Cardiac muscle cell (in vitro differentiated cells and primary cell): ENCODE measurements at regions not wholly inside any gene's neighbourhood (a gene's known extent, or its start where the extent isn't known, plus 50 kb on each side); places are given as distances from the start of the nearest gene placed in this dataset.
A peak's percentile ranks its signal among the peaks of the same experiment; 100 is the strongest.
"Not testable (repeated sequence)": the region's sequence is repeated elsewhere in the genome, so short reads cannot be mapped to it uniquely, and the experiment has no call there.

ENCODE experiments used
- DNase-seq, 2 donors: peaks; one replicate each; pipeline versions ENCODE4 v3.0.0 to v3.0.0-alpha.2; 2010 to 2017; ENCODE audit warnings: low read depth in 1 of 2, low spot score in 1 of 2
- H3K27ac ChIP-seq: fragments of 200-600 bp; sonication (generic); 2 replicates; pipeline ENCODE4 v1.5.1; 2016
- H3K27me3 ChIP-seq: fragments of 200-600 bp; sonication (generic); 2 replicates; pipeline ENCODE4 v1.6.0; 2016; ENCODE audit warnings: control low read depth
- H3K36me3 ChIP-seq: fragments of 200-600 bp; sonication (generic); 2 replicates; pipeline ENCODE4 v1.5.1; 2016; ENCODE audit warnings: control low read depth
- H3K4me1 ChIP-seq: fragments of 200-600 bp; sonication (generic); 2 replicates; pipeline ENCODE4 v1.8.1; 2017; ENCODE audit warnings: low read depth, mild to moderate bottlenecking, mixed run types
- H3K4me3 ChIP-seq: fragments of 200-600 bp; sonication (generic); 2 replicates; pipeline ENCODE4 v1.5.1; 2016; ENCODE audit warnings: mild to moderate bottlenecking
- H3K9me3 ChIP-seq: fragments of 200-600 bp; sonication (generic); 2 replicates; pipeline ENCODE4 v1.5.1; 2017; ENCODE audit warnings: low read depth, mild to moderate bottlenecking, control low read depth
- TF ChIP-seq, protein P1 (sequence below): IDR thresholded peaks from 2 replicates; pipeline ENCODE4 v1.5.1; 2012; ENCODE audit warnings: low read depth, mild to moderate bottlenecking, low read length

DNA sequence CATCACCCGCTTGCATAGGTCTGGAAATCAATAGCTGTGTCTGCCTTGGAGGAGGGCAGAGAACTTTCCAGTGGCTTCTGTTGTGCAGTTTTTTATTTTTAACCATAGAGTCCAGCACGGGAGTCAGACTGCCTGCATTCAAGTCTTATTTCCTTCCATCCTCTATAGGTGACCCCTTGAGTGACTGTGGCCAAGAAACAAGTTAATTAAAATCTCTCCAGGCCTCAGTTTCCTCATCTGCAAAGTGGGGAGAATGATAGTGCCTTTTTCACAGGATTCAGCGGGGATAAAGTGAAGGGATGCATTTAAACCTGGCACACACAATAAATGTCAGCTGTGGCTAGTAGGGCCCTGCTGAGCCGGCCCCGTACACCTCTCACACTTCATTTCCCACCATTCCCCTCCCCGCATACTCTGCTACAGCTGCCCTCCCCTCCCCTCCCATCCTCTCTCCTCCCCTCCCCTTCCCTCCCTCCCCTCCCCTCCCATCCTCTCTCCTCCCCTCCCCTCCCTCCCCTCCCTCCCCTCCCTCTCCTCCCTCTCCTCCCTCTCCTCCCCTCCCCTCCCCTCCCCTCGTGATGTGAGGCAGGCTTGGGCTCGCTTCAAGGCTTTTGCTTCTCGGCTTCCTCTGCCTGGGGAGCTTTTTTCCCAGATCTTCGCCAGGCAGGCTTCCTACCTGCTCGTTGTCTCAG lies 150.5 kb downstream of the TFAP2C start:
- TF ChIP-seq, protein P1, sequence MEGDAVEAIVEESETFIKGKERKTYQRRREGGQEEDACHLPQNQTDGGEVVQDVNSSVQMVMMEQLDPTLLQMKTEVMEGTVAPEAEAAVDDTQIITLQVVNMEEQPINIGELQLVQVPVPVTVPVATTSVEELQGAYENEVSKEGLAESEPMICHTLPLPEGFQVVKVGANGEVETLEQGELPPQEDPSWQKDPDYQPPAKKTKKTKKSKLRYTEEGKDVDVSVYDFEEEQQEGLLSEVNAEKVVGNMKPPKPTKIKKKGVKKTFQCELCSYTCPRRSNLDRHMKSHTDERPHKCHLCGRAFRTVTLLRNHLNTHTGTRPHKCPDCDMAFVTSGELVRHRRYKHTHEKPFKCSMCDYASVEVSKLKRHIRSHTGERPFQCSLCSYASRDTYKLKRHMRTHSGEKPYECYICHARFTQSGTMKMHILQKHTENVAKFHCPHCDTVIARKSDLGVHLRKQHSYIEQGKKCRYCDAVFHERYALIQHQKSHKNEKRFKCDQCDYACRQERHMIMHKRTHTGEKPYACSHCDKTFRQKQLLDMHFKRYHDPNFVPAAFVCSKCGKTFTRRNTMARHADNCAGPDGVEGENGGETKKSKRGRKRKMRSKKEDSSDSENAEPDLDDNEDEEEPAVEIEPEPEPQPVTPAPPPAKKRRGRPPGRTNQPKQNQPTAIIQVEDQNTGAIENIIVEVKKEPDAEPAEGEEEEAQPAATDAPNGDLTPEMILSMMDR: no peak
- Histone ChIP-seq H3K9me3 (no peaks in the 10 kb centered on the region), H3K36me3 (no peaks in the 10 kb centered on the region), H3K4me1 (no peaks in the 10 kb centered on the region), H3K27me3 (no peaks in the 10 kb centered on the region), H3K27ac (no peak overlapping the region), H3K4me3 (no peak overlapping the region)
- DNase-seq: no peak

DNA sequence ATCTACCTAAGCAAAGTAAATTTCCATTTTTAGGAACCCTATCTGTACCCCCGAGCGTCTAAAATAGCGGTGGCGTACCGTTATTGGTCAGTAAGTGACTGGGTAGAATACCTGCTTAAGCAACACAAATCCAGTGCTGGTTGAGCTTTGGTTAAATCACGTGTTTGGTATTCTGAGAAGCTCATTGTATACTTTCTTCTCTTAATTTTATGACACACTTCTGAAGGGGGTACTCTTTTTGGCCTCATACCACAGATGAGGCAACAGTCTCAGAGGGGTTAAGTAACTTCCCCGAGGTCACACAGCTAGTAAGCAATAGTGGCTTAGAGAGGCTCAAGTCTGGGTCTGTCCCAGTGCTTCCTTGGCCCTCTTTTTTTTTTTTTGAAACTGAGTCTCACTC lies 151.2 kb downstream of the TFAP2C start:
- TF ChIP-seq, protein P1: no peak
- no peaks in the 10 kb centered on the region for H3K27me3 ChIP-seq
- no peaks in the 10 kb centered on the region for H3K9me3 ChIP-seq
- H3K27ac ChIP-seq: no peak overlapping the region
- DNase-seq: no peak
- no peak overlapping the region for H3K4me3 ChIP-seq
- H3K4me1 ChIP-seq: no peaks in the 10 kb centered on the region
- H3K36me3 ChIP-seq: no peaks in the 10 kb centered on the region

DNA sequence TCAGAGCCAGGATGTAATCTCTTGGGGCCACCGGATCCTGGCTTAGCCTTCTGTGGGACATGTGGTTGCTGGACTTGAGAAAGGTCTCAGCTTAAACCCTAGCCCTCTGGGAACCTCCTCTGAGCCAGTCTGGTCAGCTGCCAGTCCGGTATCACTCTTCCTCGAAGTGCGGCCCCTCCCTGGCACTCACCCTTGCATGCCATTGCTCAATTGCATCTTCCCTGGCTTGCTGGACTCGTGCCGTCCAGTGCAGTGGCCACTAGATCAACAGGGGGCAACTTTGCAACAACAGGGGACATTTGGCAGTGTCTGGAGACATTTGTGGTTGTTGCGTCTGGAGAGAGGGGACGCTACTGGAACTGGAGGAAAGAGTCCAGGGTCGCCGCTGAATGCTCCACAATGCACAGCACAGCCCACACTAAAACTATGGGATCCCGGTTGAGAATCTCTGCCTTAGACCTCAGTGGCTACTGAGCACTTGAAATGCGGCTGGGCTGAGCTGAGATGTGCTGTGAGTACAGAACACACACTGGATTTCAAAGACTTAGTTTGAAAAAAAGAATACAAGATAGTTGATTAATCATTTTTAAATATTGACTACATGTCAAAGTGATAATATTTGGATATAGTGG lies 152.1 kb downstream of the TFAP2C start:
- no peaks in the 10 kb centered on the region for H3K9me3 ChIP-seq
- no peaks in the 10 kb centered on the region for H3K4me1 ChIP-seq
- no peak overlapping the region for H3K4me3 ChIP-seq
- TF ChIP-seq, protein P1: no peak
- peak in 1 of 2 donors; percentile 92 for DNase-seq
- no peaks in the 10 kb centered on the region for H3K27me3 ChIP-seq
- no peak overlapping the region for H3K27ac ChIP-seq
- H3K36me3 ChIP-seq: no peaks in the 10 kb centered on the region

DNA sequence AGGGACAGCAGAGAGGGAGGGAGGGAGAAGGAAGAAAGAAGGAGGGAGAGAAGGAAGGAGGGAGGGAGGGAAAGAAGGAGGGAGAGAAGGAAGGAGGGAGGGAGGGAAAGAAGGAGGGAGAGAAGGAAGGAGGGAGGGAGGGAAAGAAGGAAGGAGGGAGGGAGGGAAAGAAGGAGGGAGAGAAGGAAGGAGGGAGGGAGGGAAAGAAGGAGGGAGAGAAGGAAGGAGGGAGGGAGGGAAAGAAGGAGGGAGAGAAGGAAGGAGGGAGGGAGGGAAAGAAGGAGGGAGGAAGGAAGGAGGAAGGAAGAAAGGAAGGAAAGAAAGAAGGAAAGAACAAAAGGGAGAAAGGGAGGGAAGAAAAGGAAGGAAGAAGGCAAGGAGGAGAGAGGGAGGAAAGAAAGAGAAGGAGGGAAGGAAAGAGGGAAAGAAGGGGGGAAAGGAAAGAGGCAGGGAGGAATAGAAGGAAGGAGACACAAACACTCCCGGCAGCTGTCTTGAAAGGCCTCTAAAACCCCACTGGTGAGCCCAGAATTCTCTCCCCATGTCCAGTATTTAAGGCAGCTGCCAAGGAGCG lies 153.0 kb downstream of the TFAP2C start:
- H3K36me3 ChIP-seq, H3K27ac ChIP-seq, H3K9me3 ChIP-seq, H3K4me1 ChIP-seq, H3K4me3 ChIP-seq, H3K27me3 ChIP-seq, DNase-seq: not testable (repeated sequence)

DNA sequence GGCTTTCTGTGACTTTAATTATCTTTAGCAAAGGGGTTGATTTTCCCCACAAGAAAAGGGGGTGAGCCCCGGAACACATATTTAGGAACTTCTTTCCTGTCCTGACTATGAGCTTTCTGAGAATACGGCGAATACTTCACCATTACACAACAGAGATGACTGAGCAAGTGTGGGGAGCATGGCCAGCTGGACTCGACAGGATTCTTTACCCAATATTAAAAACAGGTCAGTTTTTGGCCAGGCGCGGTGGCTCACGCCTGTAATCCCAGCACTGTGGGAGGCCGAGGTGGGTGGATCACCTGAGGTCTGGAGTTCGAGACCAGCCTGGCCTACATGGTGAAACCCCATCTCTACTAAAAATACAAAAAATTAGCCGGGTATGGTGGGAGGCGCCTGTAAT lies 153.7 kb downstream of the TFAP2C start:
- H3K9me3 ChIP-seq, H3K27me3 ChIP-seq, H3K4me1 ChIP-seq, H3K27ac ChIP-seq, H3K4me3 ChIP-seq, H3K36me3 ChIP-seq: not testable (repeated sequence)
- DNase-seq: peak in 1 of 2 donors; percentile 57

DNA sequence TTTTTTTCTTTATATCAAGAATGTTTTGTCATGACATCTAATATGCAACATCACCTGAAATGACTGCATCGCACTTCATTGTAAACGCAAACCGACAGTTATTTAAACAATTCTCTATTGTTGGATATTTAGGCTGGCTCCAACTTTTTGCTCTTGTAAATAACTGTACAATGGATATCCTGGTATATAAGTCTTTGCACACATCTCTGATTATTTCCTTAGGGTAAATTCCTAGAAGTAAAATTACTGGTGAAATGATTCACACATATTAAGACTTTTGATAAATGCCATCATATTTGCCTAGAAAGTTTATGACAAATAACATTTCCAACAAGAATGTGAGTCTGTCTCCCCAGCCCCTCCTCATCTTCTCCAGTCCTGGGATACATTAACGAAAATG lies 154.7 kb downstream of the TFAP2C start:
- no peaks in the 10 kb centered on the region for H3K27me3 ChIP-seq
- no peak overlapping the region for H3K4me3 ChIP-seq
- DNase-seq: no peak
- H3K9me3 ChIP-seq: no peaks in the 10 kb centered on the region
- H3K27ac ChIP-seq: no peak overlapping the region
- TF ChIP-seq, protein P1: no peak
- no peaks in the 10 kb centered on the region for H3K4me1 ChIP-seq
- no peaks in the 10 kb centered on the region for H3K36me3 ChIP-seq
